ENCODE measurements at regions not wholly inside any gene's neighbourhood (a gene's known extent, or its start where the extent isn't known, plus 50 kb on each side); places are given as distances from the start of the nearest gene placed in this dataset.

GRCh38 chr12:125233319-125233718 is 168.1 kb downstream of the AACS start:
- ATAC-seq (ENCODE audit: insufficient number of reproducible peaks, low FRiP score, low read depth): no peak
- DNase-seq (ENCODE audit: low spot score): no peak

GRCh38 chr12:125239563-125239962 is 174.3 kb downstream of the AACS start:
- TF ChIP-seq CTCF (IDR thresholded peaks at IDR 0.05): no peak
- Histone ChIP-seq H3K4me1 (ENCODE audit: control insufficient read depth in 1 of 2, low read depth in 2 of 2) (no peaks in the 10 kb centered on the region), H3K27me3 (replicated peaks; ENCODE audit: insufficient read depth) (no peaks in the 10 kb centered on the region), H3K36me3 (no peaks in the 10 kb centered on the region), H3K9me3 (no peaks in the 10 kb centered on the region), H3K27ac (no peak overlapping the region), H3K4me3 (no peak overlapping the region)
- ATAC-seq (ENCODE audit: insufficient number of reproducible peaks, low FRiP score, low read depth) (no peak), DNase-seq (ENCODE audit: low spot score) (no peak)

More at GRCh38 chr12:125233319-125233718, 168.1 kb downstream of the AACS start:
- TF ChIP-seq CTCF (IDR thresholded peaks at IDR 0.05): no peak
- H3K4me3 ChIP-seq: no peak overlapping the region
- H3K27me3 ChIP-seq (replicated peaks; ENCODE audit: insufficient read depth): no peaks in the 10 kb centered on the region
- H3K9me3 ChIP-seq: no peaks in the 10 kb centered on the region
- no peaks in the 10 kb centered on the region for H3K4me1 ChIP-seq (ENCODE audit: control insufficient read depth in 1 of 2, low read depth in 2 of 2)
- no peak overlapping the region for H3K27ac ChIP-seq
- no peaks in the 10 kb centered on the region for H3K36me3 ChIP-seq

GRCh38 chr12:125240717-125241116 is 175.5 kb downstream of the AACS start:
- H3K9me3 ChIP-seq: no peaks in the 10 kb centered on the region
- H3K36me3 ChIP-seq: no peaks in the 10 kb centered on the region
- DNase-seq (ENCODE audit: low spot score) (no peak), ATAC-seq (ENCODE audit: insufficient number of reproducible peaks, low FRiP score, low read depth) (no peak)
- no peak overlapping the region for H3K27ac ChIP-seq
- no peak for TF ChIP-seq CTCF (IDR thresholded peaks at IDR 0.05)
- no peaks in the 10 kb centered on the region for H3K4me1 ChIP-seq (ENCODE audit: control insufficient read depth in 1 of 2, low read depth in 2 of 2)
- H3K27me3 ChIP-seq (replicated peaks; ENCODE audit: insufficient read depth): no peaks in the 10 kb centered on the region
- no peak overlapping the region for H3K4me3 ChIP-seq

GRCh38 chr12:125243811-125244210 is 178.6 kb downstream of the AACS start:
- Histone ChIP-seq H3K4me1 (ENCODE audit: control insufficient read depth in 1 of 2, low read depth in 2 of 2) (no peaks in the 10 kb centered on the region), H3K27ac (no peak overlapping the region), H3K4me3 (no peak overlapping the region), H3K36me3 (no peaks in the 10 kb centered on the region), H3K27me3 (replicated peaks; ENCODE audit: insufficient read depth) (no peaks in the 10 kb centered on the region), H3K9me3 (no peaks in the 10 kb centered on the region)
- ATAC-seq (ENCODE audit: insufficient number of reproducible peaks, low FRiP score, low read depth) (no peak), DNase-seq (ENCODE audit: low spot score) (no peak)
- no peak for TF ChIP-seq CTCF (IDR thresholded peaks at IDR 0.05)

GRCh38 chr12:125244338-125244737 is 179.1 kb downstream of the AACS start:
- DNase-seq (ENCODE audit: low spot score) (no peak), ATAC-seq (ENCODE audit: insufficient number of reproducible peaks, low FRiP score, low read depth) (no peak)
- no peaks in the 10 kb centered on the region for H3K27me3 ChIP-seq (replicated peaks; ENCODE audit: insufficient read depth)
- no peaks in the 10 kb centered on the region for H3K36me3 ChIP-seq
- H3K4me1 ChIP-seq (ENCODE audit: control insufficient read depth in 1 of 2, low read depth in 2 of 2): no peaks in the 10 kb centered on the region
- H3K9me3 ChIP-seq: no peaks in the 10 kb centered on the region
- H3K27ac ChIP-seq: no peak overlapping the region
- TF ChIP-seq CTCF (IDR thresholded peaks at IDR 0.05): no peak
- no peak overlapping the region for H3K4me3 ChIP-seq
